ENCODE measurements at regions not wholly inside any gene's neighbourhood (a gene's known extent, or its start where the extent isn't known, plus 50 kb on each side); places are given as distances from the start of the nearest gene placed in this dataset.

- DNase-seq (ENCODE audit: extremely low read depth in 1 of 11, low read depth in 9 of 11, low spot score in 4 of 11), result no peak
These were observed 355.2 kb downstream of the PCNX1 start for GRCh38 chr14:71262441-71262840.

GRCh38 chr14:71264260-71264659, 357.0 kb downstream of the PCNX1 start:
- DNase-seq (ENCODE audit: extremely low read depth in 1 of 11, low read depth in 9 of 11, low spot score in 4 of 11), result no peak

GRCh38 chr14:71267007-71267513, 359.8 kb downstream of the PCNX1 start:
- no peak for DNase-seq (ENCODE audit: extremely low read depth in 1 of 11, low read depth in 9 of 11, low spot score in 4 of 11)

GRCh38 chr14:71267691-71268090, 360.4 kb downstream of the PCNX1 start:
- no peak for DNase-seq (ENCODE audit: extremely low read depth in 1 of 11, low read depth in 9 of 11, low spot score in 4 of 11)

GRCh38 chr14:71270111-71270510, 362.9 kb downstream of the PCNX1 start:
- no peak for DNase-seq (ENCODE audit: extremely low read depth in 1 of 11, low read depth in 9 of 11, low spot score in 4 of 11)

GRCh38 chr14:71271166-71271945, 364.1 kb downstream of the PCNX1 start:
- DNase-seq (ENCODE audit: extremely low read depth in 1 of 11, low read depth in 9 of 11, low spot score in 4 of 11), result no peak

- DNase-seq (ENCODE audit: extremely low read depth in 1 of 11, low read depth in 9 of 11, low spot score in 4 of 11), result no peak
These were observed 366.1 kb downstream of the PCNX1 start for GRCh38 chr14:71273366-71273765.

- no peak for DNase-seq (ENCODE audit: extremely low read depth in 1 of 11, low read depth in 9 of 11, low spot score in 4 of 11)
These were observed 376.8 kb downstream of the PCNX1 start for GRCh38 chr14:71284048-71284447.

- no peak for DNase-seq (ENCODE audit: extremely low read depth in 1 of 11, low read depth in 9 of 11, low spot score in 4 of 11)
These were observed 378.9 kb downstream of the PCNX1 start for GRCh38 chr14:71286126-71286525.

GRCh38 chr14:71287567-71287966, 380.3 kb downstream of the PCNX1 start:
- DNase-seq (ENCODE audit: extremely low read depth in 1 of 11, low read depth in 9 of 11, low spot score in 4 of 11), result no peak

GRCh38 chr14:71289536-71289935, 382.3 kb downstream of the PCNX1 start:
- no peak for DNase-seq (ENCODE audit: extremely low read depth in 1 of 11, low read depth in 9 of 11, low spot score in 4 of 11)

- no peak for DNase-seq (ENCODE audit: extremely low read depth in 1 of 11, low read depth in 9 of 11, low spot score in 4 of 11)
These were observed 383.0 kb downstream of the PCNX1 start for GRCh38 chr14:71290301-71290700.

- DNase-seq (ENCODE audit: extremely low read depth in 1 of 11, low read depth in 9 of 11, low spot score in 4 of 11), result no peak
These were observed 383.8 kb downstream of the PCNX1 start for GRCh38 chr14:71290960-71291466.

GRCh38 chr14:71296184-71296583, 388.9 kb downstream of the PCNX1 start:
- no peak for DNase-seq (ENCODE audit: extremely low read depth in 1 of 11, low read depth in 9 of 11, low spot score in 4 of 11)

GRCh38 chr14:71300566-71301330, 393.5 kb downstream of the PCNX1 start:
- no peak for DNase-seq (ENCODE audit: extremely low read depth in 1 of 11, low read depth in 9 of 11, low spot score in 4 of 11)

GRCh38 chr14:71301611-71302010, 394.4 kb downstream of the PCNX1 start:
- DNase-seq (ENCODE audit: extremely low read depth in 1 of 11, low read depth in 9 of 11, low spot score in 4 of 11), result no peak

- no peak for DNase-seq (ENCODE audit: extremely low read depth in 1 of 11, low read depth in 9 of 11, low spot score in 4 of 11)
These were observed 397.4 kb downstream of the PCNX1 start for GRCh38 chr14:71304690-71305089.

GRCh38 chr14:71308671-71309070, 401.4 kb downstream of the PCNX1 start:
- DNase-seq (ENCODE audit: extremely low read depth in 1 of 11, low read depth in 9 of 11, low spot score in 4 of 11), result no peak

GRCh38 chr14:71309756-71310155, 402.5 kb downstream of the PCNX1 start:
- DNase-seq (ENCODE audit: extremely low read depth in 1 of 11, low read depth in 9 of 11, low spot score in 4 of 11), result no peak

- DNase-seq (ENCODE audit: extremely low read depth in 1 of 11, low read depth in 9 of 11, low spot score in 4 of 11), result no peak
These were observed 403.8 kb downstream of the PCNX1 start for GRCh38 chr14:71311061-71311460.
